Ovary (tissue), 3 donors: ENCODE measurements at regions not wholly inside any gene's neighbourhood (a gene's known extent, or its start where the extent isn't known, plus 50 kb on each side); places are given as distances from the start of the nearest gene placed in this dataset.

Source experiments
- CTCF ChIP-seq, 3 donors: fragments of 450-650 bp in 2 of 3; fragments of 200-600 bp in 1 of 3; IDR thresholded peaks; one replicate each; pipeline versions ENCODE4 v1.5.1 to v1.8.0; 2016 to 2022; ENCODE audit warnings: antibody characterized with exemption in 3 of 3, mild to moderate bottlenecking in 1 of 3
- EP300 ChIP-seq: sonication (generic); formaldehyde crosslinking; IDR thresholded peaks from one replicate; pipeline ENCODE4 v1.6.1; 2017; ENCODE audit warnings: antibody characterized with exemption
- POLR2A ChIP-seq: fragments of 450-650 bp; IDR thresholded peaks from one replicate; pipeline ENCODE4 v1.6.1; 2017; ENCODE audit warnings: antibody characterized with exemption, mild to moderate bottlenecking, moderate library complexity
- donor health status: DM: no; HTN: no; CAD: no.

- no peak for TF ChIP-seq CTCF (IDR thresholded peaks at IDR 0.05)
- no peak for TF ChIP-seq POLR2A
- TF ChIP-seq EP300 = no peak
These were observed 75.2 kb upstream of the GALNT10 start for GRCh38 chr5:154115291-154115690.
